Activated CD8-positive, alpha-beta memory T cell treated with anti-CD3 and anti-CD28 coated beads, Interleukin-2, amount 50 U/mL, for 24 hours (primary cell): ENCODE measurements at regions not wholly inside any gene's neighbourhood (a gene's known extent, or its start where the extent isn't known, plus 50 kb on each side); places are given as distances from the start of the nearest gene placed in this dataset.

ENCODE experiments used
- DNase-seq: peaks from one replicate; pipeline ENCODE4 v3.0.0-alpha.2; 2020; ENCODE audit errors: extremely low read depth

DNA sequence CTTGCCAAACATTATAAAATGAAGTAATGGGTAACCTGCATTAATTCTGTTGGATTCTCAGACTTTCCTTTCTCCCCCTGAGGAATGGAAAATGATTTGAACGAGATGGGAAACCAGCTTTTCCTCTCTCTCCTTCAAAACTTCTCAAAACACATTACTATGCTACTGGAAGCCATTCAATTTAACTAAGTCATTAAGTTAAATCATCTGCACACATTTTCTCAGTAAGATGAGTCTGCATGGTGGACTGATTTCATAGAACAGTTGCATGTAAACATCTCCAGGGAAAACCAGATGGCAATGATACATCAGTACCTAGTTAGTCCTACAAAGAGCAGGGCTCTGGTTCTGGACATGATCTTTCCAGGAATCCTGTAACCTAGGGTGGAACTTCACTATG lies 59.9 kb downstream of the BMP4 start:
- no peak for DNase-seq

DNA sequence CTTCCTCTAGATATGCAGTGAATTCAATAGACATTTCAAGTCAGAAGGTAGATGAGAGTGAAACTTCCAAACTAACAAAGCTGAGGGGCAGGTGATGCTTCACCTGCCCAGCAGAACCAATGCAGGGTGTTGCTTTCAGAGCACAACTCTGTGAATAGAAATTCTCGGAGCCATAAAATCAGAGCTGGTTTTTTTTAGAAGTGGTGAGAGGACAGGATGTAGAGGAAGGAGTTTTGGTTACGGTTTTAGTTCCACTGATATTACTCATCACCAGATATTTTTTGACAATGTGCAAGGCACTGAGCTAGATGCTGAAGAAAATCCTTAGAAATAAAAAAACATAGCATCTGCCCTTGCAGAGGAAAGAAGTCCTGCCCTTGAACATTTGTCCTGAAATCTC lies 62.2 kb downstream of the BMP4 start:
- no peak for DNase-seq

DNA sequence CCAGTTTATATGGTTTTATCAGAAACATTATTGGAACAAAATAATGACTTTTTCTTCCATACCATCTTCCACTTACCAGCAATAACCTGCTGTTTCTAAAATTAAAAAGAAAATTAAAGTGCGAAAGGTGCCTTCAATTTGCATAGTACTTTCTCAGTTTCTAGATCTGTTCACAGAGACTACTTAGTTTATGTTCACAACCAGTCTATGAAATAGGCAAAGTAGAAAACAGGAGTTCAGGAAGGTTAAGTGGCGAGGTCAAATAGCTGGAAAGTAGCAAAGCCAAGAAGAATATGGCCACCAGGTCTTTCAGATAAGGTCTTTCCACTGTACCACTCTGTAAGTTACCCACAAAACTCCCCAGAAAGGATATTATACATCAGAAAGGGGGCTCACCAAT lies 63.3 kb downstream of the BMP4 start:
- DNase-seq: no peak

DNA sequence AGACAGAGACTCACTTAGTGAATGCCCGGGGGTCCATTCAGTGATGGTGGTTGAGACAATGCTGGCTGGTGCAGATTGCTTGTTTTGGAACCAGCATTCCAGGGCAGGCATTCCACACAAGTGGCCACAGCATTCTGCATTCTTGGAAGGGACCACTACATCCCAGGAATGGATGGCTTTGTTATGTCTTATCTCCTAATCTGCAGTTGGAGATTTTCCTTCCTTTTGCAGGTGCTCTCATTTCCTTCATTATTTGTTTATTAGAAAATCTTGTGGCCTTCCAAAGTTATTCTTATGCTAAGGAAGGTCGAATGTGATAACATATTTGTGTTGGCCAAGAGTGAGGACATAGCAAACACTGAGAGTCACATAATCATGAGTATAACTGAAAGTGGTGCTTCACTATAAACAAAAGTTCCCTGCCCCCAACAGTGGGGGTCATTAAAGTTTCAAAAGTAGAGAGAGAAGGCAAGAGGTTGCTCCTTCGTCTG lies 66.0 kb downstream of the BMP4 start:
- DNase-seq: no peak

DNA sequence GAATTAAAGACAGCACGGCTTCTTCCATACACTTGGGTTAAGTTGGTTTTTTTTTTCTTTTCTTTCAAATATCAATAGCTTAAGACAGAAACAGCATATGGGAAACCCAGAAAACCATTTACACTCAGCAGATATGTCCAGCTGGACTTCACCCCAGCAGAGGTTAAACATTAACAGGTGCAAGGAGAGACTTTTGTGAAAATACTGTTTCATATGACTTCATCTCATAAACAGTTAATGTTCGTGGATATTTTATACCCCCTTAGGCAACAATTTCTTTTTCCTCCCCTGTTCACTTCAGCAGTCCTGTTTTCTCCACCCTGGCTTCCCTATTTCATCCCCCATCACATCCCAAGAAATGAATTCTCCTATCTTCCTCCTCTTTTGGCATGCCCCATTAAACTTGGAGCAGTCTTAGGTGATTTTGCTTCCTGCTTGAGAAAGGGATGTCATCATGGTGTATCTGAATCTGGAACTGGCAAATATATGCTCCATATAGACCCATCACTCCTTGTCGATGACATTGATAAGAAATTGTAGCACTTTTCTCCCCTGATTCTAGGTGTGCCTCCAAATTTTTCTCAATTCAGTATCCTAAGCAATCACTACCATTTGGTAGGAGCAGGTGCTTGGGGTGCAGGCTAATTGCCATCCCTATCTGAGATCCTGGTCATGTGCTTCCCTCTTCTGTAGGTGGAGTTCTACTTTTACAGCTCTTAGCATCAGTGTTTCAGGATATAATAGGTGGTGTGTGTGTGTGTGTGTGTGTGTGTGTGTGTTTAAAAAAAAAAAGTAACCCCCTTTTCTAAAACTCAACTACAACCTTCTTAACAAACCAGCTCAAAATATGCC lies 67.9 kb downstream of the BMP4 start:
- no peak for DNase-seq

DNA sequence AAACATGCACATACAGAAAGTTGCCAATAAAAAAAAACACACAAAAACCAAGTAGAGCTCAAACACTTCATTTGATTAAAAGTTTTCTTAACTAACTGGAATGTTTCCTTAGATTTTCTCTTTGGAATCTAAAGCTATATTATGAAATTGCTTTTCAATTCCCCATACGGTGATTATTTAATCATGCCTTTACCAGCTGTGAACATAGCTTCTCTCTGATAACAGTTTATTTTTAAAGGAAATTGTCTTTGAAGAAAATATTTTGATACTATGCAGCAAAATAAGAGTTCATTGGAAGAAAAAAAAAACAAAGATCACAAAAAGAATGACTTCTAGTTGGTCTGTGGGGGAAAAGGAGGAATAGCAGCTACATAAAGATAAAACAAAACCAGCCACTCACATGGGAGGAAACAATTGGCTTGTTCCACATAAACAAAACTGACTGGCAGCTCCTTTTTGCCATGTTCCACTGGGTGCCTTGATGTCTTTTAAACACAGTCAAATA lies 71.4 kb downstream of the BMP4 start:
- no peak for DNase-seq

DNA sequence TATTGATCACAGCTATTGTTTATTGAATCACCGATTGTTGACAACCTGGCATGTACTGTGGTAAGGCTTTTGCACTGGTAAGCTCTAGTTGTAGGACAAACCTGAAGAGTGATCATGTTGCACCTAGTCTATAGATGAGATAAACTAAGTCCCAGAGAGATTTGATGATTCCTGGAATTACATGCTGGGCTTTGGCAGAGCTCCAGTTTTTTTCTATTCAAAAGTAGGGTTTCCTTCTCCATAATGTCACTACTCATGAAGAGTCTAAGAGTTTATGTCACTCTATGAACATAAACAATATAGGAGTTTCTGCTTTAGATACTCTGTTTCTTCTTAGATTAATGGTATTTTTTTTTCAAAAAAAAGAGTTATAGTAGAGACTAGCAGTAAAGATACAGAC lies 72.0 kb downstream of the BMP4 start:
- DNase-seq: no peak

DNA sequence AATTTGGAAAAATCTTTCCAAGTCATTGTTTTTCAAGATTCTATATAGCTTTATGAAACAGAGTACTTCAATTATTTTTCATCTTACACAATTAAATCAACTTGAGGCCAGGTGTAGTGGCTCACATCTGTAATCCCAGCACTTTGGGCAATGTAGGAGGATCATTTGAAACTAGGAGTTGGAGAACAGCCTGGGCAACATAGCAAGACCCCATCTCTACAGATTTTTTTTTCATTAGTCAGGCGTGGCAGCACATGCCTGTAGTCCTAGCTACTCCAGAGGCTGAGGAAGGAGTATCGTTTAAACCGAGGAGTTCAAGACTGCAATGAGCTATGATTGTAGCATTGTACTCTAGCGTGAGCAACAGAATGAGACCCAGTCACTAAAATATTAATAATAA lies 72.9 kb downstream of the BMP4 start:
- no peak for DNase-seq

DNA sequence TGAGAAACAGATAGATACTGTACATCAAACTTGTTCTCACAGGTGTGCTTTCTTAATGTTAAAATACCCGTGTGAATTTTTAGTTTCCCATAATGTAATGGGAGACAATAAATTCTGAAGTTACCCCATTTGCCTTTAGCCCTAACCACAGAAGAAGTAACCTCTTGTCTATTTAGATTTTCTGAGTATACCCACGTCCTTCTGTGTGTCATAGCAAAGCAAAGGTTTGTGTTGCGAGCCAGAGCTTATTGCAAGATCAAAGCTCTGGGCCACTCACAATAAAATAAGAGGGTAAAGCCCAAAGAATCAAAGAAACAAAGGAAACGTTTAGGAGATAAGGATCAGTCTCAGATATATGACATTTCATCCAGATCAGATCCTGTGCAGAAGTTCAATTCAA lies 73.9 kb downstream of the BMP4 start:
- DNase-seq: no peak

DNA sequence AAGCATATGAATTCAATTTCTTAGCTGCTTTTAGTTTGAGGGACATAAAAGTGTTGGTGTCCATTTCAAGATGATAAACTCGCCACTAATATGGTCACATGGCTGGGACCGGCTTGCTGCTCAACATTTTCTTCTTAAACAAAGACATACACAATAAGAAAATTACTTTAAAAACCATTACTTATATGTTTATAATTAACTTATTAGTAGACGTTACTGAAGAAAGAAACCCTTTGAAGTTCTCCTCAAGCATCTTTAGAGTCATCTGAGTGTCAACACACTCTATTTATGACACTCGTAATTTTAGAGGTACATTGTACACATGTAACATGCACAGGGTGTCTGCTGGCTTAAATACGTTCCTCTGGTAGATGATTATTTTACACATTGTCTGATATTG lies 74.7 kb downstream of the BMP4 start:
- DNase-seq: no peak

DNA sequence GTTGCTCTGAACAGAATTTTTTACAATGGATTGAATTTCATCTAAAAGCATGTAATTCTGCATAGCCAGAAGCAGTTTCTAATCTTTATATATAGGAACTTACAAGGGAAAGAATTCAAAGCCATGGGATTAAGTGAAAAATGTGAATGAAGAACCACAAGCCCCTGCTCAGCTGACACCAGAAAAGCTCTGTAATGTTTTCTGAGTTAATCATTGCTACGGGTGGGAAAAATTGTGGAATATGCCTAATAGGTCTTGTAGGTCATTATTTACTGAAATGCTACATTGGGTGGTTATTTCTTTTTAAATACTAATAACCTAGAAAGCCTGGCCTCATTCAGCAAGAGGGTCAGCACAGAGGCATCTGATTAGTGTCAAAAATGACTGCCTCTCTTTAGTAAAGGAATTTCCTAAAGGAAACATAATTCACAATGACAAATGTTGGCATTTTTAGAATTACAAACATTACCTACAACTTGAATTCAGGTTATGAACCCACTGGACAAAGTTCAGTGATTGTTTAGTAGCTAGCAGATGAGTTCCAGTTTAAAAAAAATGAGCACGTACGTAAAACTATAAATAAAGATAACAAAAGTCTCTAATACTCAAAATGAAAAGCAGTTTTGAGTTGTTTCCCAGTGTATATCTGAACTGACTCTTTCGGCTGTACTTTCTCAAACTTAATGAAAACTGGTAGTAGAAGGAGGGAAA lies 75.3 kb downstream of the BMP4 start:
- no peak for DNase-seq

DNA sequence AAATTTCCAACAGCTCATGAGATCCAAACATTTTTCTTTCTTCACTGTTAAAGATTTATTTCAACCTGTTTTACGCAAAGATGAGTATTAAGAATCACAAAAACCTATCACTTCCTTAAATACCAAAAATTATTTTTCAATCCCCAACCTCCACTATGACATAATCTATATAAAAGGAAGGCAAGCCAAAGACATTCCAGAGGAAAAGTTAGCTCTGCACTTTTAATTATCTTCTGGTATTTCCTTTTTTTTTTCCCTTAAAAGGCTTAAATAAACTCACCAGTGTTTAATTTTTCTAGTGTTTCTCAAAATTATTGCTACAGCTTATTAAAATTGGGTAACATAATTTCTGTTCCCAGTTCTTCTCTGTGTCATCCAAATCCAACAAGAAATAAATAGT lies 75.9 kb downstream of the BMP4 start:
- no peak for DNase-seq

DNA sequence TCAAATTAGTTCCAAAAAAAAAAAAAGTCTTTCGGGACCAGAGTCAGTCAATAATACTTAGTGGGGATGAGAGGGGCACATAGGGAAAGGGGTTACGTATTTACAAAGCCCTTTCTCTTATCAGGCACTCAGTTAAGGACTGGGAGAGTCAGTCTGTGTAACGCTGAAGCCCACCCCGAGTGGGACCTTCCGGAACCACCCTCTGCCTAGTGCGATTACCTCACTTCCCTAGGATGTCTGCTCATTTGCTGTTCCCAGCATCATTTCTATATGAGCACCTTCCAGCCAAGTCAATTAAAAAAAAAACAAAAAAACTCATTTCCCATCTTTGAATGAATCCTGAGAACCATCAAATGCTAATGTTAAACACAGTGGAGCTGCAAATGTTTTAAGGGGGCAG lies 76.9 kb downstream of the BMP4 start:
- DNase-seq: no peak

DNA sequence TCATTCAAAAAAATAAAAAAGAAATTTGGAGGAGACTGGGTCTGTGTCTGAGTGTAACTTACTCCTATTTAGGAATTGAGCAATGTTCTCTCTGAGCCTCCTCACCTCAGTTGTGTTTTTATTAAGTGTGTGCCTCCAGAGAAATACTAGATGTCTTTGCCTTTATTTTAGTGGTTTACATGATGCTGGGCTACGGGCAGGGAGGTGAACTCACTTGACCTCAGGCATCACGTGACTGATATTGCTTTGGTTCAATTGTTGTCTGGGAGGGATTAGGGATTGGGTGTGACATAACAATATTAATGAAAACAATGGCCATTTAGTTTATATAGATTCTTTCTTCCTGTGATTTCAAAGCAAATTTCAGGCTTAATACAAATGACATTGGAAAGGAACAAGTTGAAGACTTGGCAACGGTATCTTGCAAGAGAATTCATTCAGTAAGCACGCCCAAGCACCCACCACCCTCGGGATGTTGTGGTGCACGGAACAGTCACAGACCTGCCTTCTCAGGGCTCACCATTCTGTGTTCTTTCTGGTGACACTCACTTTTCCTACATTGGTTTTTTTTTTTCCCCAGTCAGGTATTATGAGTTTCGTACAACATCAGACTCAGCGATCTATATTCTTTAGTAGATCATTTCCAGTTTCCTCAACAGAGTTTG lies 77.5 kb downstream of the BMP4 start:
- DNase-seq: no peak

DNA sequence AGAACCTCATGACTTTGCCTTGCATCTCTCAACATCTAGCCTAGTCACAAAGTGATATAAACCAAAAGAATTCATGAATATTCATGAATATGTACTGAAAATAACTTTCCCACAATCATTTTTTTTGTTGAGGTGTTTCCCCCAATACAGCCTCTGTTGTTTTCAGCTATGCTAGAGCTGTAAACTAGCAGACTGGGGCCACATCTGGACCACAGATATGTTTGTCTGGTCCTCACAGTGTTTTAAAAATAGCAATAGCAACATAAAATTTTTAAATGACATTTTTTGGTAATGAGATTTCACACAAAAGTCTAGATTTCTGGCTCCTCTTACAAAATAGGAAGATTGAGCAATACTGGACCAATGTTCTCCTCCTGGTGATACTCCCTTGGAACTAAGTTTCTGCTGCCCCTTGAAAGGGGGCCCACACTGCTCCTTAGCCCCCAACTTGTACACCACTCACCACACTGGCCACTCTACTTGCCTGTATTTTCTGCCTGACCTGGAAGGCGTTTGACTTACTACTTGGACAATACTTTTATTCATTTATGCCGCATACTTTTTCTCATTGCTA lies 81.2 kb downstream of the BMP4 start:
- no peak for DNase-seq

DNA sequence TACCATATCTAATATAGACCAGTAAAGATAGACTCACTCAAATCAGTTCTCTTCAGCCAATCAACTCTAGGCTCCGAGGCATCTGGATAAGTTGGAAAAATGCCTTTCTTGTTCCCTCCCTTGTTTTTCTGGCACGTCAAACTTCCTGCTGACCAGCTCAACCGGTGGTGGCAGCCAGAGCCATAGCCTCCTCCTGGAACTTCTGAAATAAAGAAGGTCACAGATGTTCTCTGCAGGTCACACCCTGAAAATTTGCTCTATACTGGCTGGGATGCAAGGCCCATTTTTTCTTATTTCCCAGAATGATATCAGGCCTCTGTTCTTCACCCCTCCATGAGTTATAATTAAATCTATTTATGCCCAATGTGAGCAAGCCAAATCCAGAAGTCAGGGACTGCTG lies 81.9 kb downstream of the BMP4 start:
- DNase-seq: no peak

DNA sequence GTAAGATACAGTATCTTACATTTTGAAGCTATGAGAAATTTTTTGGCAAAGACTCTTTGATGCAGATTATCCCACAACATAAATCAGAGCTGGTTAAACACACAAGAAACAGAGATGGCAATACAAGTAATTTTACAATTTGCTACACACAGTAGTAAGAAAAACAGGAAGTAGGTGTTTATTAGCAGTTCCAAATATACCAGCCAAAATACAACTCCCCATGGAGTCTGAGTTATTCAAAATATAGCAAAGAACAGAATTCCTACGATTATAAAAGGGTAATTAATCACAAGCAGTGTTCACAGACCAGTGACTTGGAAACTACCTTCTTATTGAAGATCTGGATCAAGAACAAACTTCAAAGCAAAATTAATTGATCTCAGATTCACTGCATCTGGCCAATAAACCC lies 83.9 kb downstream of the BMP4 start:
- DNase-seq: no peak

DNA sequence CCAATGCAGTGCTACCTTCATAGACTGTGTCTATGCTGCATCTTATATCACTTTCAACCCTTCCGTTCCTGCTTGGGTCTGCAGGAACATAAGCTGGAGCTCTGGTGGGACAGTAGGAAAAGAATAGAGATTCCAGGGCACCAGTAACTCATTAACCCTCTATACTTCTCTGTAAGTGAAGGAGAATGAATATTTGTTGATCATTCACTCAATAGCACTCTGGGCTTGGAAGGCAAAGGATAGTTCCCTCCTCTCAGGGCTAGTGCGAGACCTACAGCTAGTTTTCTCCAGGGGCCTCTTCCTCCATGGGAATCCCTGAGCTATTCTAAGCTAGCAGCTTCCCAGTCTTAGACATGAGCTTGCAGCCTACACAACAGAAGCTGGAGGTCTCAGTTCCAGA lies 84.7 kb downstream of the BMP4 start:
- no peak for DNase-seq

DNA sequence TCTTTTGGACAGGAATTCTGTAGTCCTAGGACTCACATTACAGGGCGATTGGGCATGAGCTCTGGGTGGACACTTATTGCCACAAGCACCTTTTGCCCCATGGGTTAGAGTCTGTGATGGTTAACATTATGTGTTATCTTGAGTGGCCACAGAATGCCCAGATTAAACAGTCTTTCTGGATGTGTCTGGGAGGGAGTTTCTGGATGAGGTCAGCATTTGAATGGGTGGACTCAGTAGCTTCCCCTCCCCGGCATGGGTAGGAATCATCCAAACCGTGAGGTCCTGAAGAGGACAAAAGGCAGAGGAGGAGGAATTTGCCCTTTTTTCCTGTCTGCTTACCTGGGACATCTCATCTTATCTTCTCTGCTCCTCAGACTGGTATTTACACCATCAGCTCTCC lies 85.6 kb downstream of the BMP4 start:
- DNase-seq: no peak

DNA sequence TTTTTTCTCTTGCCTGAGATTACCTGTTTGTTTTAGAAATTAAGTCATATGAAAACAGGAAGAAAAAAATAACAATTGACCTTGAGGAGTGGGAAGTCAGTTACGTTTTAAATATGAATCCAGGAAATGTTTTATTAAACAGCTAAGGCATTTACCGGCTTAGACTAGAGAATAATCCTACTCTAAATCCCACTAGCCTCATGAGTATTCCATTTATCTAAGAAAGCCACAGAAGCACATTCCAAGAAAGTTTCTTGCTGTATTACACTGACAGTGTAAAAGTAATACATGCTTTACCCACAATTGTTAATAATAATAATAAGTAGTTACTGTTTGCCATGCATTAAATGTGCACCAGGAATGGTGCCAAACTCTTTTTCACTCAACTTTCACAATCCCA lies 90.9 kb downstream of the BMP4 start:
- no peak for DNase-seq

DNA sequence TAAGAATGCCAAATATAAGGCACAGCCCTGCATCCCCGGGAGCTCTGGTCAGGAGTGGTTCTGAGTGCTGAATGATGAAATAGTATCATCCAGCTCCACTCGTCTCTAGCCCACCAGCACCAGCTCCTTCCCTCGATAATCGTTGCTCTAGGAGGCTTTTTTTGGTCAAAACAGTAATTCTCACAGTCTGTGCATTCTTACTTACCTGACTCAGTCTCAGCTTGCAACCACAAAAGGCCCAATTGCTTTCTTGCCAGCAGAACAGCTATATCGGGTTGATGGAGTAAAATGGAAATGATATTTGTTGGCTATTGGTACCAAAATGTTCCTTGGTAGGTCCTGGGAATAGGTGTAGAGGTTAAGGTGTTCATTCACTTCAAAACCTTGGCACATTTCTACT lies 94.8 kb downstream of the BMP4 start:
- DNase-seq: no peak

DNA sequence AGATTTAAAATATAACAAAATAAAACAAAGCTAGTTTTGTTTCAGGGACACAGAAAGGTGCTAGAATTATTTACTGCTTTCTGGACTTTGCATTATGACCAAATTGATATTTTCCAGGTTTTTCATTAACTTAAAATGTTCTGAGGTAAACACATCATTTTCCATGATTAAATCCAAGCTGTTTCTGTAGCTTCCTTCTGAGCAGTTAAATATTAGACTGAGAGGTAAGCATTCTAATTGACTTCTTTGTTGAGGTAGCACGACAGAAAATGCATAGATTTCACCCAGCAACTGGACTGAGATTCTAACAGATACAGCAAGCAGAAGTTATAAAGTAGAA lies 98.3 kb downstream of the BMP4 start:
- DNase-seq: no peak
